GM10248 (cell line): ENCODE measurements at regions not wholly inside any gene's neighbourhood (a gene's known extent, or its start where the extent isn't known, plus 50 kb on each side); places are given as distances from the start of the nearest gene placed in this dataset.

Source experiments
- CTCF ChIA-PET: fragments of 300-600 bp; sonication (Branson Sonifier 250); formaldehyde crosslinking; extraction: SDS; loops from one replicate; lab custom pipeline; 2021; ENCODE audit warnings: antibody characterized with exemption; lab: Yijun Ruan, JAX
- POLR2A ChIA-PET: fragments of 350-650 bp; sonication (Branson Sonifier 250); formaldehyde crosslinking; extraction: SDS; loops from one replicate; lab custom pipeline; 2020; ENCODE audit warnings: antibody characterized with exemption; lab: Yijun Ruan, JAX
- DNase-seq: peaks from one replicate; pipeline ENCODE4 v3.0.0; 2012; ENCODE audit errors: extremely low spot score
- CTCF ChIP-seq: IDR thresholded peaks from 2 replicates; pipeline ENCODE4 v1.5.1; 2012; ENCODE audit warnings: mild to moderate bottlenecking, low read depth; ENCODE audit errors: extremely low read depth, missing control alignments, control extremely low read depth

GRCh38 chr4:81622474-81623184 lies 150.9 kb upstream of the RASGEF1B start:
- ChIA-PET CTCF (no interaction called here), POLR2A (no interaction called here)
- TF ChIP-seq CTCF = no peak
- DNase-seq = no peak

- POLR2A ChIA-PET = no interaction called here
- DNase-seq = no peak
- CTCF ChIA-PET = no interaction called here
- no peak for TF ChIP-seq CTCF
These were observed 150.3 kb upstream of the RASGEF1B start for GRCh38 chr4:81622028-81622427.

- TF ChIP-seq CTCF = no peak
- CTCF ChIA-PET = no interaction called here
- no peak for DNase-seq
- POLR2A ChIA-PET = no interaction called here
These were observed 149.8 kb upstream of the RASGEF1B start for GRCh38 chr4:81621490-81621889.

- CTCF ChIA-PET = interaction anchor here (1.1 to 1.4 kb wide), 2 partner anchors 14 to 22 kb away, joined by 3 read pairs; no protein-coding TSS in a partner anchor
- POLR2A ChIA-PET = no interaction called here
- no peak for DNase-seq
- TF ChIP-seq CTCF = no peak
These were observed 148.7 kb upstream of the RASGEF1B start for GRCh38 chr4:81620442-81620841.

- no peak for DNase-seq
- CTCF ChIA-PET = no interaction called here
- POLR2A ChIA-PET = no interaction called here
- TF ChIP-seq CTCF = no peak
These were observed 145.8 kb upstream of the RASGEF1B start for GRCh38 chr4:81617545-81617944.

DNA sequence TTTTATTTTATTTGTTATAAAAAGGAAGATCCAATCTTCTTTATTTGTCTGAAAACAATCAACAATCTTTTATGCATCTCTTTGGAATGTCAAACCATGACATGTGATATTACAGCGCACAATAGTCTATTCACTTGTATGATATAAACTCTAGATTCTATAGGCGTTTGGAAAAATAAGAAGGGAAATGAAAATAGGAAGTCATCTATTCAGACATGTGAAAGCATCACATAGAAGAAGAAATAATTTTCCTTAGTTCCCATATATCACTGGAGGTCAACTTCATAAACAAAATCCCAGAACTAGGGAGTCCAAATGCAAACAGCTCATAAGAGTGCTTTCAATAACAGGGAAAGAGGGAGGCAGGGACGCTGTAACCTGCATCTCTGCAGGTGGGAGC lies 139.5 kb upstream of the RASGEF1B start:
- no peak for TF ChIP-seq CTCF
- ChIA-PET CTCF (no interaction called here), POLR2A (no interaction called here)
- no peak for DNase-seq
